ENCODE measurements at regions not wholly inside any gene's neighbourhood (a gene's known extent, or its start where the extent isn't known, plus 50 kb on each side); places are given as distances from the start of the nearest gene placed in this dataset.
A peak's percentile ranks its signal among the peaks of the same experiment; 100 is the strongest.

GRCh38 chr22:48782811-48783511, 1044.7 kb downstream of the BRD1 start:
- Histone ChIP-seq H2AFZ (ENCODE audit: low read length) (no peak overlapping the region), H3K79me1 (ENCODE audit: low read depth, low read length) (peaks cover 1% of the 10 kb centered on the region), H3K4me1 (ENCODE audit: control insufficient read depth in 2 of 2, insufficient read depth in 1 of 2, low read depth in 1 of 2, low read length in 2 of 2) (peaks cover 0 to 2% of the 10 kb centered on the region in 2 donors), H2BK120ac (ENCODE audit: low read depth, low read length) (no peak overlapping the region), H2BK15ac (ENCODE audit: low read length) (no peak overlapping the region), H3K14ac (ENCODE audit: low read length) (no peak overlapping the region), H4K91ac (ENCODE audit: low read depth, low read length, poor library complexity) (no peak overlapping the region), H3K23ac (ENCODE audit: low read depth, low read length, poor library complexity) (no peak overlapping the region), H2BK5ac (ENCODE audit: low read length) (no peak overlapping the region), H3K9me3 (replicated peaks in 1 of 2; ENCODE audit: control insufficient read depth in 2 of 2, insufficient read depth in 1 of 2, low read depth in 1 of 2, low read length in 2 of 2) (peaks cover 0 to 2% of the 10 kb centered on the region in 2 donors), H3K4me3 (ENCODE audit: low read length in 2 of 2) (no peak overlapping the region), H3K27me3 (ENCODE audit: control insufficient read depth in 3 of 3, insufficient read depth in 3 of 3, low read depth in 1 of 3, low read length in 3 of 3) (no peaks in the 10 kb centered on the region), H4K8ac (ENCODE audit: low read depth, low read length) (no peak overlapping the region), H2BK12ac (ENCODE audit: low read length) (no peak overlapping the region), H3K18ac (ENCODE audit: low read length) (peak overlapping the region; percentile 83), H3K27ac (replicated peaks; ENCODE audit: low read length) (no peak overlapping the region), H3K4ac (ENCODE audit: low read length) (no peak overlapping the region), H3K4me2 (ENCODE audit: insufficient read depth, low read length, poor library complexity, severe bottlenecking) (no peak overlapping the region), H2AK5ac (ENCODE audit: low read depth, low read length) (no peak overlapping the region), H3K36me3 (replicated peaks in 1 of 2; ENCODE audit: control insufficient read depth in 2 of 2, insufficient read depth in 2 of 2, low read length in 2 of 2) (no peaks in the 10 kb centered on the region), H3K9ac (ENCODE audit: low read depth, low read length, poor library complexity) (no peak overlapping the region)
- no CpG with 5 or more reads among the region's 16 CpGs for WGBS, 2 donors (ENCODE audit: extremely low coverage in 2 of 2, insufficient read length in 2 of 2, insufficient replicate concordance in 1 of 2)
- peak; percentile 12 for DNase-seq (ENCODE audit: low spot score)

- H2BK12ac ChIP-seq (ENCODE audit: low read length), result no peak overlapping the region
- peaks cover 4 to 6% of the 10 kb centered on the region in 2 donors for H3K9me3 ChIP-seq (replicated peaks in 1 of 2; ENCODE audit: control insufficient read depth in 2 of 2, insufficient read depth in 1 of 2, low read depth in 1 of 2, low read length in 2 of 2)
- H3K4ac ChIP-seq (ENCODE audit: low read length), result no peak overlapping the region
- H3K14ac ChIP-seq (ENCODE audit: low read length), result no peak overlapping the region
- no peak overlapping the region for H3K9ac ChIP-seq (ENCODE audit: low read depth, low read length, poor library complexity)
- no peak overlapping the region for H3K4me2 ChIP-seq (ENCODE audit: insufficient read depth, low read length, poor library complexity, severe bottlenecking)
- no peak overlapping the region for H3K27ac ChIP-seq (replicated peaks; ENCODE audit: low read length)
- no peak overlapping the region for H2BK120ac ChIP-seq (ENCODE audit: low read depth, low read length)
- H3K18ac ChIP-seq (ENCODE audit: low read length), result no peak overlapping the region
- no peaks in the 10 kb centered on the region for H3K27me3 ChIP-seq (ENCODE audit: control insufficient read depth in 3 of 3, insufficient read depth in 3 of 3, low read depth in 1 of 3, low read length in 3 of 3)
- no peak overlapping the region for H2BK15ac ChIP-seq (ENCODE audit: low read length)
- no peak overlapping the region for H2AK5ac ChIP-seq (ENCODE audit: low read depth, low read length)
- no peak overlapping the region for H3K23ac ChIP-seq (ENCODE audit: low read depth, low read length, poor library complexity)
- H4K8ac ChIP-seq (ENCODE audit: low read depth, low read length), result no peak overlapping the region
- no peak overlapping the region for H2BK5ac ChIP-seq (ENCODE audit: low read length)
- no CpG with 5 or more reads among the region's 10 CpGs for WGBS, 2 donors (ENCODE audit: extremely low coverage in 2 of 2, insufficient read length in 2 of 2, insufficient replicate concordance in 1 of 2)
- H2AFZ ChIP-seq (ENCODE audit: low read length), result no peak overlapping the region
- H4K91ac ChIP-seq (ENCODE audit: low read depth, low read length, poor library complexity), result no peak overlapping the region
- peaks cover 0 to 2% of the 10 kb centered on the region in 2 donors for H3K4me1 ChIP-seq (ENCODE audit: control insufficient read depth in 2 of 2, insufficient read depth in 1 of 2, low read depth in 1 of 2, low read length in 2 of 2)
- no peak for DNase-seq (ENCODE audit: low spot score)
- H3K4me3 ChIP-seq (ENCODE audit: low read length in 2 of 2), result no peak overlapping the region
- H3K79me1 ChIP-seq (ENCODE audit: low read depth, low read length), result peaks cover 1% of the 10 kb centered on the region
- no peaks in the 10 kb centered on the region for H3K36me3 ChIP-seq (replicated peaks in 1 of 2; ENCODE audit: control insufficient read depth in 2 of 2, insufficient read depth in 2 of 2, low read length in 2 of 2)
These were observed 1045.3 kb downstream of the BRD1 start for GRCh38 chr22:48782326-48782725.

- Histone ChIP-seq H3K79me1 (ENCODE audit: low read depth, low read length) (peaks cover 1% of the 10 kb centered on the region), H3K14ac (ENCODE audit: low read length) (no peak overlapping the region), H3K4me3 (ENCODE audit: low read length in 2 of 2) (no peak overlapping the region), H3K4me1 (ENCODE audit: control insufficient read depth in 2 of 2, insufficient read depth in 1 of 2, low read depth in 1 of 2, low read length in 2 of 2) (peaks cover 0 to 2% of the 10 kb centered on the region in 2 donors), H2AK5ac (ENCODE audit: low read depth, low read length) (no peak overlapping the region), H2AFZ (ENCODE audit: low read length) (no peak overlapping the region), H3K4me2 (ENCODE audit: insufficient read depth, low read length, poor library complexity, severe bottlenecking) (no peak overlapping the region), H2BK5ac (ENCODE audit: low read length) (no peak overlapping the region), H3K36me3 (replicated peaks in 1 of 2; ENCODE audit: control insufficient read depth in 2 of 2, insufficient read depth in 2 of 2, low read length in 2 of 2) (no peaks in the 10 kb centered on the region), H2BK12ac (ENCODE audit: low read length) (no peak overlapping the region), H2BK15ac (ENCODE audit: low read length) (no peak overlapping the region), H3K9me3 (replicated peaks in 1 of 2; ENCODE audit: control insufficient read depth in 2 of 2, insufficient read depth in 1 of 2, low read depth in 1 of 2, low read length in 2 of 2) (peaks cover 4 to 6% of the 10 kb centered on the region in 2 donors), H3K27ac (replicated peaks; ENCODE audit: low read length) (no peak overlapping the region), H3K23ac (ENCODE audit: low read depth, low read length, poor library complexity) (no peak overlapping the region), H3K9ac (ENCODE audit: low read depth, low read length, poor library complexity) (no peak overlapping the region), H4K91ac (ENCODE audit: low read depth, low read length, poor library complexity) (no peak overlapping the region), H3K4ac (ENCODE audit: low read length) (no peak overlapping the region), H2BK120ac (ENCODE audit: low read depth, low read length) (no peak overlapping the region), H3K27me3 (ENCODE audit: control insufficient read depth in 3 of 3, insufficient read depth in 3 of 3, low read depth in 1 of 3, low read length in 3 of 3) (no peaks in the 10 kb centered on the region), H4K8ac (ENCODE audit: low read depth, low read length) (no peak overlapping the region), H3K18ac (ENCODE audit: low read length) (no peak overlapping the region)
- WGBS, 2 donors (ENCODE audit: extremely low coverage in 2 of 2, insufficient read length in 2 of 2, insufficient replicate concordance in 1 of 2), result no CpG with 5 or more reads among the region's 12 CpGs
- DNase-seq (ENCODE audit: low spot score), result no peak
These were observed 1045.8 kb downstream of the BRD1 start for GRCh38 chr22:48781868-48782267.

- Histone ChIP-seq H2AFZ (ENCODE audit: low read length) (no peak overlapping the region), H3K27me3 (ENCODE audit: control insufficient read depth in 3 of 3, insufficient read depth in 3 of 3, low read depth in 1 of 3, low read length in 3 of 3) (no peaks in the 10 kb centered on the region), H3K4me1 (ENCODE audit: control insufficient read depth in 2 of 2, insufficient read depth in 1 of 2, low read depth in 1 of 2, low read length in 2 of 2) (peaks cover 0 to under 1% of the 10 kb centered on the region in 2 donors), H3K9ac (ENCODE audit: low read depth, low read length, poor library complexity) (no peak overlapping the region), H3K36me3 (replicated peaks in 1 of 2; ENCODE audit: control insufficient read depth in 2 of 2, insufficient read depth in 2 of 2, low read length in 2 of 2) (no peaks in the 10 kb centered on the region), H2AK5ac (ENCODE audit: low read depth, low read length) (no peak overlapping the region), H2BK12ac (ENCODE audit: low read length) (no peak overlapping the region), H4K8ac (ENCODE audit: low read depth, low read length) (no peak overlapping the region), H3K18ac (ENCODE audit: low read length) (peak overlapping the region; percentile 33), H3K4ac (ENCODE audit: low read length) (no peak overlapping the region), H3K23ac (ENCODE audit: low read depth, low read length, poor library complexity) (no peak overlapping the region), H3K9me3 (replicated peaks in 1 of 2; ENCODE audit: control insufficient read depth in 2 of 2, insufficient read depth in 1 of 2, low read depth in 1 of 2, low read length in 2 of 2) (peaks cover 4 to 6% of the 10 kb centered on the region in 2 donors), H2BK15ac (ENCODE audit: low read length) (no peak overlapping the region), H3K27ac (replicated peaks; ENCODE audit: low read length) (no peak overlapping the region), H3K79me1 (ENCODE audit: low read depth, low read length) (peaks cover 1% of the 10 kb centered on the region), H2BK120ac (ENCODE audit: low read depth, low read length) (no peak overlapping the region), H2BK5ac (ENCODE audit: low read length) (no peak overlapping the region), H4K91ac (ENCODE audit: low read depth, low read length, poor library complexity) (no peak overlapping the region), H3K4me3 (ENCODE audit: low read length in 2 of 2) (no peak overlapping the region), H3K4me2 (ENCODE audit: insufficient read depth, low read length, poor library complexity, severe bottlenecking) (no peak overlapping the region), H3K14ac (ENCODE audit: low read length) (no peak overlapping the region)
- DNase-seq (ENCODE audit: low spot score), result no peak
- no CpG with 5 or more reads among the region's 14 CpGs for WGBS, 2 donors (ENCODE audit: extremely low coverage in 2 of 2, insufficient read length in 2 of 2, insufficient replicate concordance in 1 of 2)
These were observed 1046.3 kb downstream of the BRD1 start for GRCh38 chr22:48781391-48781790.
